Activated CD4-positive, alpha-beta memory T cell treated with anti-CD3 and anti-CD28 coated beads for 36 hours (primary cell): ENCODE measurements at regions not wholly inside any gene's neighbourhood (a gene's known extent, or its start where the extent isn't known, plus 50 kb on each side); places are given as distances from the start of the nearest gene placed in this dataset.

Experiments
- CTCF ChIA-PET: fragments of 350-600 bp; sonication (Branson Sonifier 250); formaldehyde crosslinking; loops from one replicate; lab custom pipeline; 2021; ENCODE audit warnings: antibody characterized with exemption, inconsistent platforms; lab: Charles Lee
- POLR2A ChIA-PET: fragments of 350-600 bp; sonication (Branson Sonifier 250); formaldehyde crosslinking; loops from one replicate; lab custom pipeline; 2021; ENCODE audit warnings: antibody characterized with exemption; lab: Charles Lee
- DNase-seq: peaks from one replicate; pipeline ENCODE4 v3.0.0-alpha.2; 2020
- H3K27ac Mint-ChIP-seq: one replicate; pipeline ENCODE4 v1.8.0; 2021; ENCODE audit warnings: mixed read lengths
- H3K27me3 Mint-ChIP-seq: one replicate; pipeline ENCODE4 v1.8.0; 2021; ENCODE audit warnings: mixed read lengths
- H3K36me3 Mint-ChIP-seq: one replicate; pipeline ENCODE4 v1.8.0; 2021; ENCODE audit warnings: mixed read lengths
- H3K4me1 Mint-ChIP-seq: one replicate; pipeline ENCODE4 v1.8.0; 2021; ENCODE audit warnings: low read depth, mixed read lengths
- H3K4me3 Mint-ChIP-seq: one replicate; pipeline ENCODE4 v1.8.0; 2021; ENCODE audit warnings: mild to moderate bottlenecking, mixed read lengths
- H3K9me3 Mint-ChIP-seq: one replicate; pipeline ENCODE4 v1.8.0; 2021; ENCODE audit warnings: mixed read lengths
- intact Hi-C: fragments of 100-400 bp; cut with micrococcal nuclease; formaldehyde crosslinking; loops from one replicate; pipeline ENCODE4 v1.15.1; 2023

GRCh38 chr2:208619993-208620392 lies 213.4 kb downstream of the PTH2R start:
- no peak overlapping the region for H3K4me3 Mint-ChIP-seq
- H3K27me3 Mint-ChIP-seq = no peaks in the 10 kb centered on the region
- no peak for DNase-seq
- intact Hi-C loops = no loop called here
- peaks cover 3% of the 10 kb centered on the region for H3K9me3 Mint-ChIP-seq
- CTCF ChIA-PET = no interaction called here
- POLR2A ChIA-PET = no interaction called here
- H3K36me3 Mint-ChIP-seq = no peaks in the 10 kb centered on the region
- no peaks in the 10 kb centered on the region for H3K4me1 Mint-ChIP-seq
- no peak overlapping the region for H3K27ac Mint-ChIP-seq

- Mint-ChIP-seq H3K4me1 (no peaks in the 10 kb centered on the region), H3K36me3 (no peaks in the 10 kb centered on the region), H3K27ac (no peak overlapping the region), H3K27me3 (no peaks in the 10 kb centered on the region), H3K4me3 (no peak overlapping the region), H3K9me3 (peaks cover 3% of the 10 kb centered on the region)
- ChIA-PET POLR2A (no interaction called here), CTCF (no interaction called here)
- intact Hi-C loops = no loop called here
- no peak for DNase-seq
Measured at GRCh38 chr2:208620487-208620978, 213.9 kb downstream of the PTH2R start.

- Mint-ChIP-seq H3K27me3 (no peaks in the 10 kb centered on the region), H3K4me3 (no peak overlapping the region), H3K36me3 (no peaks in the 10 kb centered on the region), H3K9me3 (peaks cover 2% of the 10 kb centered on the region), H3K4me1 (no peaks in the 10 kb centered on the region), H3K27ac (no peak overlapping the region)
- POLR2A ChIA-PET = no interaction called here
- CTCF ChIA-PET = no interaction called here
- DNase-seq = no peak
- intact Hi-C loops = no loop called here
Measured at GRCh38 chr2:208627110-208627884, 220.7 kb downstream of the PTH2R start.

- intact Hi-C loops = no loop called here
- H3K27me3 Mint-ChIP-seq = no peaks in the 10 kb centered on the region
- CTCF ChIA-PET = no interaction called here
- H3K27ac Mint-ChIP-seq = no peak overlapping the region
- H3K9me3 Mint-ChIP-seq = peaks cover 3% of the 10 kb centered on the region
- H3K4me3 Mint-ChIP-seq = no peak overlapping the region
- no peaks in the 10 kb centered on the region for H3K36me3 Mint-ChIP-seq
- POLR2A ChIA-PET = no interaction called here
- no peaks in the 10 kb centered on the region for H3K4me1 Mint-ChIP-seq
- DNase-seq = no peak
Measured at GRCh38 chr2:208627916-208628315, 221.3 kb downstream of the PTH2R start.

GRCh38 chr2:208638059-208638458 lies 231.5 kb downstream of the PTH2R start:
- intact Hi-C loops = no loop called here

GRCh38 chr2:208642125-208642779 lies 235.7 kb downstream of the PTH2R start:
- Mint-ChIP-seq H3K36me3 (no peaks in the 10 kb centered on the region), H3K27ac (no peak overlapping the region), H3K27me3 (no peaks in the 10 kb centered on the region), H3K9me3 (peaks cover 2% of the 10 kb centered on the region), H3K4me1 (no peaks in the 10 kb centered on the region), H3K4me3 (no peak overlapping the region)
- DNase-seq = no peak
- ChIA-PET POLR2A (no interaction called here), CTCF (no interaction called here)
- intact Hi-C loops = no loop called here

More at GRCh38 chr2:208638059-208638458, 231.5 kb downstream of the PTH2R start:
- ChIA-PET CTCF (no interaction called here), POLR2A (no interaction called here)
- no peak overlapping the region for H3K27ac Mint-ChIP-seq
- H3K9me3 Mint-ChIP-seq = no peaks in the 10 kb centered on the region
- H3K36me3 Mint-ChIP-seq = no peaks in the 10 kb centered on the region
- H3K4me1 Mint-ChIP-seq = no peaks in the 10 kb centered on the region
- H3K27me3 Mint-ChIP-seq = no peaks in the 10 kb centered on the region
- DNase-seq = no peak
- no peak overlapping the region for H3K4me3 Mint-ChIP-seq

GRCh38 chr2:208643145-208643544 lies 236.6 kb downstream of the PTH2R start:
- Mint-ChIP-seq H3K27me3 (no peaks in the 10 kb centered on the region), H3K4me1 (no peaks in the 10 kb centered on the region), H3K4me3 (no peak overlapping the region), H3K27ac (no peak overlapping the region), H3K36me3 (no peaks in the 10 kb centered on the region), H3K9me3 (peaks cover 2% of the 10 kb centered on the region)
- CTCF ChIA-PET = no interaction called here
- POLR2A ChIA-PET = no interaction called here
- DNase-seq = no peak
- intact Hi-C loops = no loop called here

GRCh38 chr2:208645226-208645625 lies 238.6 kb downstream of the PTH2R start:
- Mint-ChIP-seq H3K4me1 (no peaks in the 10 kb centered on the region), H3K27ac (no peak overlapping the region), H3K4me3 (no peak overlapping the region), H3K9me3 (peaks cover 2% of the 10 kb centered on the region), H3K27me3 (no peaks in the 10 kb centered on the region), H3K36me3 (no peaks in the 10 kb centered on the region)
- no peak for DNase-seq
- intact Hi-C loops = no loop called here
- POLR2A ChIA-PET = no interaction called here
- CTCF ChIA-PET = no interaction called here

GRCh38 chr2:208648368-208648767 lies 241.8 kb downstream of the PTH2R start:
- DNase-seq = no peak
- intact Hi-C loops = no loop called here
- no peak overlapping the region for H3K4me3 Mint-ChIP-seq
- H3K27me3 Mint-ChIP-seq = no peaks in the 10 kb centered on the region
- no peaks in the 10 kb centered on the region for H3K36me3 Mint-ChIP-seq
- no peak overlapping the region for H3K27ac Mint-ChIP-seq
- H3K4me1 Mint-ChIP-seq = no peaks in the 10 kb centered on the region
- H3K9me3 Mint-ChIP-seq = peaks cover 2% of the 10 kb centered on the region
- ChIA-PET POLR2A (no interaction called here), CTCF (interaction anchor here (1.0 kb wide), 1 partner anchor 24 kb away, joined by 3 read pairs; no protein-coding TSS in a partner anchor)

- ChIA-PET CTCF (no interaction called here), POLR2A (no interaction called here)
- DNase-seq = no peak
- H3K27ac Mint-ChIP-seq = no peak overlapping the region
- no peaks in the 10 kb centered on the region for H3K9me3 Mint-ChIP-seq
- intact Hi-C loops = no loop called here
- H3K4me3 Mint-ChIP-seq = no peak overlapping the region
- no peaks in the 10 kb centered on the region for H3K4me1 Mint-ChIP-seq
- H3K27me3 Mint-ChIP-seq = no peaks in the 10 kb centered on the region
- H3K36me3 Mint-ChIP-seq = no peaks in the 10 kb centered on the region
Measured at GRCh38 chr2:208653383-208653782, 246.8 kb downstream of the PTH2R start.

- no peak overlapping the region for H3K27ac Mint-ChIP-seq
- no peaks in the 10 kb centered on the region for H3K36me3 Mint-ChIP-seq
- DNase-seq = no peak
- ChIA-PET POLR2A (no interaction called here), CTCF (no interaction called here)
- H3K9me3 Mint-ChIP-seq = no peaks in the 10 kb centered on the region
- H3K27me3 Mint-ChIP-seq = no peaks in the 10 kb centered on the region
- H3K4me3 Mint-ChIP-seq = no peak overlapping the region
- no peaks in the 10 kb centered on the region for H3K4me1 Mint-ChIP-seq
- intact Hi-C loops = no loop called here
Measured at GRCh38 chr2:208654056-208654455, 247.5 kb downstream of the PTH2R start.

GRCh38 chr2:208657468-208657867 lies 250.9 kb downstream of the PTH2R start:
- Mint-ChIP-seq H3K27ac (no peak overlapping the region), H3K27me3 (no peaks in the 10 kb centered on the region), H3K9me3 (peaks cover 9% of the 10 kb centered on the region), H3K36me3 (no peaks in the 10 kb centered on the region), H3K4me1 (no peaks in the 10 kb centered on the region), H3K4me3 (no peak overlapping the region)
- ChIA-PET POLR2A (no interaction called here), CTCF (no interaction called here)
- no peak for DNase-seq
- intact Hi-C loops = no loop called here

- intact Hi-C loops = no loop called here
- no peaks in the 10 kb centered on the region for H3K4me1 Mint-ChIP-seq
Measured at GRCh38 chr2:208669394-208669793, 262.8 kb downstream of the PTH2R start.

More at GRCh38 chr2:208669394-208669793, 262.8 kb downstream of the PTH2R start:
- H3K36me3 Mint-ChIP-seq = no peaks in the 10 kb centered on the region
- H3K27me3 Mint-ChIP-seq = no peaks in the 10 kb centered on the region
- no peak for DNase-seq
- POLR2A ChIA-PET = no interaction called here
- H3K9me3 Mint-ChIP-seq = no peaks in the 10 kb centered on the region
- H3K4me3 Mint-ChIP-seq = no peak overlapping the region
- CTCF ChIA-PET = no interaction called here
- no peak overlapping the region for H3K27ac Mint-ChIP-seq
